ENCODE measurements at regions not wholly inside any gene's neighbourhood (a gene's known extent, or its start where the extent isn't known, plus 50 kb on each side); places are given as distances from the start of the nearest gene placed in this dataset.

- Mint-ChIP-seq H3K27me3 (no peaks in the 10 kb centered on the region), H3K36me3 (no peaks in the 10 kb centered on the region), H3K4me1 (ENCODE audit: unreplicated experiment) (no peaks in the 10 kb centered on the region), H3K9me3 (no peaks in the 10 kb centered on the region), H3K27ac (no peak overlapping the region), H3K4me3 (no peak overlapping the region)
- TF ChIP-seq CTCF (conservative IDR thresholded peaks at IDR 0.05) = no peak
- DNase-seq (ENCODE audit: extremely low spot score, unreplicated experiment) = no peak
Observed at GRCh38 chr2:196383799-196384198, 212.4 kb upstream of the STK17B start.

GRCh38 chr2:196384729-196385128 is 213.4 kb upstream of the STK17B start:
- no peaks in the 10 kb centered on the region for H3K9me3 Mint-ChIP-seq
- no peaks in the 10 kb centered on the region for H3K4me1 Mint-ChIP-seq (ENCODE audit: unreplicated experiment)
- no peak overlapping the region for H3K27ac Mint-ChIP-seq
- no peak for TF ChIP-seq CTCF (conservative IDR thresholded peaks at IDR 0.05)
- no peaks in the 10 kb centered on the region for H3K36me3 Mint-ChIP-seq
- H3K4me3 Mint-ChIP-seq = no peak overlapping the region
- H3K27me3 Mint-ChIP-seq = no peaks in the 10 kb centered on the region
- DNase-seq (ENCODE audit: extremely low spot score, unreplicated experiment) = no peak

GRCh38 chr2:196389670-196390069 is 218.3 kb upstream of the STK17B start:
- no peaks in the 10 kb centered on the region for H3K27me3 Mint-ChIP-seq
- H3K4me3 Mint-ChIP-seq = no peak overlapping the region
- no peaks in the 10 kb centered on the region for H3K9me3 Mint-ChIP-seq
- H3K27ac Mint-ChIP-seq = no peak overlapping the region
- H3K4me1 Mint-ChIP-seq (ENCODE audit: unreplicated experiment) = peaks cover 5% of the 10 kb centered on the region
- DNase-seq (ENCODE audit: extremely low spot score, unreplicated experiment) = no peak
- TF ChIP-seq CTCF (conservative IDR thresholded peaks at IDR 0.05) = no peak
- H3K36me3 Mint-ChIP-seq = no peaks in the 10 kb centered on the region

- H3K27ac Mint-ChIP-seq = no peak overlapping the region
- H3K4me3 Mint-ChIP-seq = no peak overlapping the region
- no peak for TF ChIP-seq CTCF (conservative IDR thresholded peaks at IDR 0.05)
- peaks cover 5% of the 10 kb centered on the region for H3K4me1 Mint-ChIP-seq (ENCODE audit: unreplicated experiment)
- no peaks in the 10 kb centered on the region for H3K9me3 Mint-ChIP-seq
- no peaks in the 10 kb centered on the region for H3K36me3 Mint-ChIP-seq
- DNase-seq (ENCODE audit: extremely low spot score, unreplicated experiment) = no peak
- no peaks in the 10 kb centered on the region for H3K27me3 Mint-ChIP-seq
Observed at GRCh38 chr2:196390243-196391148, 219.1 kb upstream of the STK17B start.

- no peak overlapping the region for H3K27ac Mint-ChIP-seq
- H3K9me3 Mint-ChIP-seq = no peaks in the 10 kb centered on the region
- no peak overlapping the region for H3K4me3 Mint-ChIP-seq
- no peaks in the 10 kb centered on the region for H3K36me3 Mint-ChIP-seq
- peaks cover 5% of the 10 kb centered on the region for H3K4me1 Mint-ChIP-seq (ENCODE audit: unreplicated experiment)
- TF ChIP-seq CTCF (conservative IDR thresholded peaks at IDR 0.05) = no peak
- no peaks in the 10 kb centered on the region for H3K27me3 Mint-ChIP-seq
- DNase-seq (ENCODE audit: extremely low spot score, unreplicated experiment) = no peak
Observed at GRCh38 chr2:196391149-196391479, 219.7 kb upstream of the STK17B start.

Measured in type B pancreatic cell (in vitro differentiated cells).